ENCODE measurements at regions not wholly inside any gene's neighbourhood (a gene's known extent, or its start where the extent isn't known, plus 50 kb on each side); places are given as distances from the start of the nearest gene placed in this dataset.
"Not testable (repeated sequence)": the region's sequence is repeated elsewhere in the genome, so short reads cannot be mapped to it uniquely, and the experiment has no call there.

- not testable (repeated sequence) for TF ChIP-seq CTCF (IDR thresholded peaks at IDR 0.05; ENCODE audit: borderline replicate concordance, extremely low read depth, low read length, poor library complexity, severe bottlenecking); EZH2 (IDR thresholded peaks at IDR 0.05; ENCODE audit: borderline replicate concordance, low read depth, low read length, severe bottlenecking)
Observed at GRCh38 chrX:40794829-40795130, 59.4 kb upstream of the MED14 start.
